GM10266 (cell line): ENCODE measurements at regions not wholly inside any gene's neighbourhood (a gene's known extent, or its start where the extent isn't known, plus 50 kb on each side); places are given as distances from the start of the nearest gene placed in this dataset.

ENCODE experiments used
- DNase-seq: peaks from one replicate; pipeline ENCODE4 v3.0.0; 2012; ENCODE audit errors: extremely low spot score
- CTCF ChIP-seq: IDR thresholded peaks from 2 replicates; pipeline ENCODE4 v1.5.1; 2012; ENCODE audit warnings: mild to moderate bottlenecking, low read depth; ENCODE audit not compliant: control insufficient read depth, insufficient read depth; ENCODE audit errors: missing control alignments

DNA sequence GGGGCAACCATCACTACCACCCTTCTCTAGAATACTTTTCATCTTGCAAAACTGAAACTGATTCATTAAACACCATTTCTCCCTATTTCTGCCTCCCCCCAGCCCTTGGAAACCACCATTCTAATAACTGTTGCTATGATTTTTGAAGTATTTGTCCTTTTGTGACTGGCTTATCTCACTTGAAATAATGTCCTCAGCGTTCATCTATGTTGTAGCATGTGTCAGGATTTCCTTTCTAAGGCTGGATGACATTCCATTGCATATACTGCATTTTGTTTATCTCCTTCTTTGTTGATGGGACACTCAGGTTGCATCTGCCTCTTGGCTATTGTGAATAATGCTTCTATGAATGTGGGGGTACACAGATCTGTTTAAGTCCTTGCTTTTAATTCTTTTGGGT lies 327.6 kb upstream of the ZNF32 start:
- no peak for TF ChIP-seq CTCF
- no peak for DNase-seq

DNA sequence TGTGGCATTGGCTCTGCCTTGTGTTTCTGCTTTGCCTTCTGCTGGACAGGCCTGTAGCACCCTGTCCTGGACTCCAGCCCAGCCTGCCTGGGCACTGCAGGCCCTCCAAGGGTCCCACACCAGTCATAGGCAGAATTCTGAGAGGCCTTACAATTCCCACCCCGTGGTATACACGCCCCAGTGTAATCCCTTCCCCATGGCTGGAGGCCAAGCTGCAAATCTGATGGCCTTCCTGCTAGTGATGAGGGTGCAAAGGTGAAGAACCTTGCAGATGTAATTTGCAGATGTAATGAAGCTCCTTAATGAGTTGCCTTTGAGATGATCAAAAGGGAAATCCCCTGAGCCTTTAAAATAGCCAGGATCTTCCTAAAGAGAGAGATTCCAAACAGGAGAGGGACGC lies 325.1 kb upstream of the ZNF32 start:
- TF ChIP-seq CTCF = no peak
- no peak for DNase-seq

DNA sequence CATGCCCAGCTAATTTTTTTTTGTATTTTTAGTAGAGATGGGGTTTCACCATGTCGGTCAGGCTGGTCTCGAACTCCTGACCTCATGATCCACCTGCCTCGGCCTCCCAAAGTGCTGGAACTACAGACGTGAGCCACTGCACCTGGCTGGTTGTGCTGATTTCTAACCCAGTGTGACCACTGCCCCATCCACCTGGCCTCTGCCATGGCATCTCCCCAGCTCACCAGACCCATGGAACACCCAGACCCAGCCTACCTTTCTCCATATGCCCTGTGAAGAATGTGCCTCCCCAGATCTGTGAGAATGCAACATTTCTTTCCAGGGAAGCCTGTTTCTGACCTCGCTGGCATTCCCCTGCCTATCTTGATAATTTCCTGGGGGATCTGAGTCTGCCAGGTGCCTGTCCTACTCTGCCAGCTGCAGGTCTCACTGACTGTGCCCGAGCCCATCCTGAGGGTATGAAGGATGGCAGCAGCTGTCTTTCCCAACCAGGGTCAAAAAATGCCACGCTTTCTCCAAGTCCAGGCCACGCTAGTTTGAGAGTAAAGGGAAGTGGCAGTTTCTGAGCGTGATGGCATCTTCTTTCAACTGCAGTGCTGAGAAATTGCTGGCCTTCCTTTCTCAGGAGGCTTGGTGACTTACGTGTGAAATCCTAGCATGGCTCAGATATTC lies 324.4 kb upstream of the ZNF32 start:
- TF ChIP-seq CTCF = no peak
- no peak for DNase-seq

GRCh38 chr10:43971981-43972380 lies 323.3 kb upstream of the ZNF32 start:
- DNase-seq = no peak
- no peak for TF ChIP-seq CTCF

DNA sequence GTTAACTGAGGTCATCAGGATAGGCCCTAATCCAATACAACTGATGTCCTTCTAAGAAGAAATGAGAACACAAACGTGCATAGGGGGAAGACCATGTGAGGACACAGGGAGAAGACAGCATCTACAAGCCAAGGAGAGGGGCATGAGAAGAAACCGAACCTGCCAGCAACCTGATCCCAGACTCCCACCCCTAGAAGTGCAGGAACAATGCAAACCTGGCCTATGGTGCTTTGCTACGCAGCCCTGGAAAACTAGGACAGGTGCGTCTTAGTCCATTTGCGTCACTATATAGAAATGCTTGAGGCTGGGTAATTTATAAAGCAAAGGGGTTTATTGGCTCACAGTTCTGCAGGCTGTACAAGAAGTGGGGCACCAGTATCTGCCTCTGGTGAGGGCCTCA lies 322.6 kb upstream of the ZNF32 start:
- DNase-seq = no peak
- TF ChIP-seq CTCF = no peak

- no peak for DNase-seq
- TF ChIP-seq CTCF = no peak
These were observed 322.0 kb upstream of the ZNF32 start for GRCh38 chr10:43970717-43971116.

DNA sequence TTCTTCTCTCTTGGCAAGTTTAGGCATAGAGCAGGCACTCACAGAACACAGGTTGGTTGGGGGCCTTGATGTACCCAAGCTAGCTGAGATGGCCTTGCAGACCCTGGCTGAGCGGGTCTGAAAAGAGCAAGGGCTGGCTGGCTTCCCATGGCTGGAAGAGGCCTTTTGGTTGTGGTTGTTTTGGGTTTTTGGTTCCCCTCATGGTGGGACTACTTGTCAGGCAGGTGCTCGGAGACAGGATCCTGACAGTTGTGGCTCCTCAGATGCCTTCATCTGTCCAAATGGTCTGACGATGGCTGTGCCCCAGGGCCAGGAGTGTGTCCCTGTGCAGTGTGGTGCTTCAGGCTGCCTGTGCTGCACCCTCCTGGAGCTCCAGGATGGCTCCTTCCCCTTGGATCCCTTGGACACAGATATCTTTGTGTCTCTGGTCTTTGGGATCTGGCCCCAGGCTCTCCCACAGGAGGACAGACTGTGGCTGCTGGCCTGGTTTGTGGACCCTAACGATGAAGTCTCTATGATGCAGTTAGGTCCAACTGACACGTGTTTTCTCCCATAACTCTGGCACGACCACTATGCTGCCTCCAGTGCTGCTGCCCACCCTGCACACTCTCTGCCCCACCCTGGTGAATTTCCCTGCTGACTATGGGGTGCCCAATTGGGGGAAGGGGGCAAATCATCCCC lies 321.5 kb upstream of the ZNF32 start:
- DNase-seq = no peak
- no peak for TF ChIP-seq CTCF
